ENCODE measurements at regions not wholly inside any gene's neighbourhood (a gene's known extent, or its start where the extent isn't known, plus 50 kb on each side); places are given as distances from the start of the nearest gene placed in this dataset.

DNA sequence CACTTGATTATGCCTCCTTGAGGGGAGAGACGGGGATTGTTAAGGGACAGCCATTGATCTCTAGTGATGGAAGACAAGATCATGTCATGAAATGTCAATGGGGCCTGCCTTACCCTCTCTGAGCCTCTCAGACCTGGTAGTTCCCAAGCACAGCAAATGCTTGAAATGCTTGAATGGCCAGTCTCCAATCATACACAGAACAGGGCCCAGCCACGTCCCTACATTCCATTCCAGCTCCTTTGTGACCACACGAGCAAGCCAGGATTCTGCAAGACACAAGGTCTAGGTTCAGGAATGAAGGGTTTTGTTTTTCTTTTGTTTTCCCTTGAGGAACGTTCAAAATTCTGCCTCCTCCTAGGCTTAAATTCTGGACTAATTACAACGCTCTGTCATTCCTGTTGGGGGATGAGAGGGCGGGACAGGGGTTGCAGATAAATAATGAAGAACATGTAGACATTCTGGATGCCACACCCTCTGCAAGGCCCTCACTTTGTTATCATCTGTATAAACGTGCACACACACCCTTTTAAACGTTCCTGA lies 98.1 kb upstream of the YPEL5 start:
- no peak for DNase-seq (ENCODE audit: low read depth in 3 of 3)

DNA sequence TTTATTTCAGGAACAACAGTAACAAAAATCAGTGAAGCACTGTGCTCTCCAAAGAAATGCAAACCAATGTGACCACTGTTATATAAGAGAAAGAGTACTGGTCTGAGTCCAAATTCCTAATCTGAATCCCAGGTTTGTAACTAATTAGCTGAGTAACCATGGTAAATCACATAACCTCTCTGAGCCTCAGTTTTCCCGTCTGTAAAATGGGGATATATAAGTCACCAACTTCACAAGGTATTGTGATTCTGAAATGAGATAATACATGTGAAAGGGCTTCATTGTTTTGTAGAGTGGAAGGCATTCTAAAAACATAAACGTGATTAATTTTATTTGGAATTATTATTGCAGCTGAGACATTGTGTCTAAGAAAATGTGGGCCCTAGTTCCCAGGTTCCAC lies 91.3 kb upstream of the YPEL5 start:
- no peak for DNase-seq (ENCODE audit: low read depth in 3 of 3)

DNA sequence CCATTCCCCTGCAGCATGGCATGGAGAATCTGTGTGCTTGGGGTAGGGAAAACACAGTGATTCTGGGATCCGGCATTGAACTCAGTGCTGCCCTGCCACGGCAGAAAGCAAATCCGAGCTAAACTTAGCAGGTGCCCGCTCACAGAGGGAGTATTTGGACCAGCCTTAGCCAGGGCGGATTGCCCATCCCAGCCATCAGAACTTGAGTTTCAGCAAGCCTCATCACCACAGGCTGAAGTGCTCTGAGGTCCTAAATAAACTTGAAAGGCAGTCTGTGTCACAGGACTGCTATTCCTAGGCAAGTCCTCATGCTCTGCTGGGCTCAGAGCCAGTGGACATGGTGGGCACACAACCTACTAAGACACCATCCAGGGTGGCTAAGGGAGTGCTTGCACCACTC lies 86.2 kb upstream of the YPEL5 start:
- DNase-seq (ENCODE audit: low read depth in 3 of 3), result no peak

DNA sequence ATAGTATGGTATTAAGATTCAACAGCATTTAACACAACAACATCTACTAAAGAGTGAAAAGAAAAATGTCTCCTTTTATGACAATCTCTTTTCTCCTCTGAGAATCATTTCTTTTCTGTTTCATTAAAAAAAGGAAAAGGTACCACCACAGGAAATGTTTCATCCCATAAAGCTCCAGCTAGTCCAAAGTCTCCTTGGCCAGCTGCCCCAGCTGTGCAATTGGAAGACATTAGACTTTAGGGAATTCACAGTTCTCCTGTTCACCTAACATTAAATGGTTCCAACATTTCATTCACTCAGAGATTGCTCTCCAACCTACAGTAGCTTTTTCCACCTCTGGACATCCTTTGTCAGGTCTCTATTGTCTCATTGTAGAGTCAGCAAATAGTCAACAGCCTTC lies 78.7 kb upstream of the YPEL5 start:
- DNase-seq (ENCODE audit: low read depth in 3 of 3), result no peak

GRCh38 chr2:30072250-30072842 lies 74.5 kb upstream of the YPEL5 start:
- peak; percentile 33 to 52 (median 44) for DNase-seq (ENCODE audit: low read depth in 3 of 3)

- DNase-seq (ENCODE audit: low read depth in 3 of 3), result no peak
Observed at GRCh38 chr2:30073523-30073922, 73.3 kb upstream of the YPEL5 start.

DNA sequence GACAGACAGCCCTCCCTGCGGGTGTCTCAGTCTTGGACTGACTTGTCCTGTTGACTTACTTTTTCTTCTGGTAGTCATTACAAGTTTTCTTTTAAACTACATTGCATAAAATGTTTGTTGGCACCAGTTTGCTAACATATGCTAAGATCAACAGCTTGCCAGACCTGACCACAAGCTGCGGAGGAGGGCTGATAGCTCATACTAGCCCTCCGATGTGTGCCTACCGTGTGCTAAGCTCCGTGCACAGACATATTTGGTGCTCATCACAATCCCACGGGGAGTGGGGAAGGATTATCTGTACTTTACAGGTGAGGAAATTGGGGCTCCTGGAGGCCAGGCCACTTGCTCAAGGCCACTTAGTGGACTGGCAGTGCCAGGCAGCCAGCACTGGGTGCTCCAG lies 72.8 kb upstream of the YPEL5 start:
- no peak for DNase-seq (ENCODE audit: low read depth in 3 of 3)

GRCh38 chr2:30078521-30078920 lies 68.3 kb upstream of the YPEL5 start:
- DNase-seq (ENCODE audit: low read depth in 3 of 3), result no peak

GRCh38 chr2:30084915-30085314 lies 61.9 kb upstream of the YPEL5 start:
- no peak for DNase-seq (ENCODE audit: low read depth in 3 of 3)

DNA sequence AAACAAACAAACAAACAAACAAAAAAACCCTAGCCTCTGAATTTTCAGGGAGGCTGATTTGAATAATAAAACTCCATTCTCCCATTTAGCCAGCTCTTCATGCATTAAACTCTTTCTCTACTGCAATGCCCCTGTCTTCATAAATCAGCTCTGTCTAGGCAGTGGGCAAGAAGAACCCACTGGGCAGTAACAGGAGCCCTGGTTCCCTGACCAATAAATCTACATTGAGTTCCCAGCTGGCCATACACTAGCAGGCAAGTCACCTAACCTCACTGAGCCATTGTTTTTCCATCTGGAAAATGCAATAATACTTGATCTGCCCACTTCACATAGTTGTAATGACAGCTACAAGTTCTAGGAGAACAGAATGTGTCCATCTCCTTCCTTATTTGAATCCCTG lies 57.6 kb upstream of the YPEL5 start:
- DNase-seq (ENCODE audit: low read depth in 3 of 3), result no peak

GRCh38 chr2:30095402-30095801 lies 51.4 kb upstream of the YPEL5 start:
- no peak for DNase-seq (ENCODE audit: low read depth in 3 of 3)

- no peak for DNase-seq (ENCODE audit: low read depth in 3 of 3)
Observed at GRCh38 chr2:30096451-30096850, 50.4 kb upstream of the YPEL5 start.

Data from stimulated activated CD4-positive, alpha-beta T cell treated with anti-CD3 and anti-CD28 coated beads, TNF-alpha, amount 100 ng/mL, for 48 hours (primary cell).